ENCODE measurements at regions not wholly inside any gene's neighbourhood (a gene's known extent, or its start where the extent isn't known, plus 50 kb on each side); places are given as distances from the start of the nearest gene placed in this dataset.
A peak's percentile ranks its signal among the peaks of the same experiment; 100 is the strongest.

- no peaks in the 10 kb centered on the region for H3K36me3 ChIP-seq (ENCODE audit: control insufficient read depth, insufficient read depth, low read length)
- DNase-seq: peak; percentile 57
- no peak overlapping the region for H3K27ac Mint-ChIP-seq
- H3K36me3 Mint-ChIP-seq (ENCODE audit: low read depth): peaks cover 1% of the 10 kb centered on the region
- 100% methylated on average over 1 of the region's 2 CpGs for WGBS, 2 experiments (ENCODE audit: insufficient coverage in 1 of 2, insufficient read length in 1 of 2)
- peaks cover 7% of the 10 kb centered on the region for H3K9me3 Mint-ChIP-seq
- no peak overlapping the region for H3K27ac ChIP-seq (ENCODE audit: low read depth, low read length)
- no peak overlapping the region for H3K9ac ChIP-seq (ENCODE audit: extremely low read depth, low read length, poor library complexity, severe bottlenecking)
- H3K4me3 ChIP-seq (ENCODE audit: low read length): no peak overlapping the region
- H3K4me3 Mint-ChIP-seq: no peak overlapping the region
- no peaks in the 10 kb centered on the region for H3K9me3 ChIP-seq (ENCODE audit: control insufficient read depth, low read length)
- peaks cover 2% of the 10 kb centered on the region for H3K4me1 Mint-ChIP-seq
- TF ChIP-seq CTCF (conservative IDR thresholded peaks at IDR 0.05): peak; percentile 64
- H3K27me3 Mint-ChIP-seq (ENCODE audit: insufficient read depth): peaks cover 3% of the 10 kb centered on the region
- H3K27me3 ChIP-seq (ENCODE audit: control insufficient read depth, insufficient read depth, low read length, poor library complexity, severe bottlenecking): no peaks in the 10 kb centered on the region
- no peaks in the 10 kb centered on the region for H3K4me1 ChIP-seq (ENCODE audit: control insufficient read depth, insufficient read depth, low read length)
Measured at GRCh38 chr13:44031555-44031954, 151.9 kb downstream of the LACC1 start.

GRCh38 chr13:44032802-44033201 is 153.1 kb downstream of the LACC1 start:
- no peak overlapping the region for H3K4me3 Mint-ChIP-seq
- Histone ChIP-seq H3K4me3 (ENCODE audit: low read length) (no peak overlapping the region), H3K27ac (ENCODE audit: low read depth, low read length) (no peak overlapping the region), H3K9me3 (ENCODE audit: control insufficient read depth, low read length) (no peaks in the 10 kb centered on the region), H3K9ac (ENCODE audit: extremely low read depth, low read length, poor library complexity, severe bottlenecking) (no peak overlapping the region), H3K4me1 (ENCODE audit: control insufficient read depth, insufficient read depth, low read length) (no peaks in the 10 kb centered on the region), H3K36me3 (ENCODE audit: control insufficient read depth, insufficient read depth, low read length) (no peaks in the 10 kb centered on the region), H3K27me3 (ENCODE audit: control insufficient read depth, insufficient read depth, low read length, poor library complexity, severe bottlenecking) (no peaks in the 10 kb centered on the region)
- H3K4me1 Mint-ChIP-seq: peaks cover 2% of the 10 kb centered on the region
- H3K36me3 Mint-ChIP-seq (ENCODE audit: low read depth): peaks cover 1% of the 10 kb centered on the region
- no peak for DNase-seq
- H3K27ac Mint-ChIP-seq: no peak overlapping the region
- peaks cover 3% of the 10 kb centered on the region for H3K27me3 Mint-ChIP-seq (ENCODE audit: insufficient read depth)
- TF ChIP-seq CTCF (conservative IDR thresholded peaks at IDR 0.05): no peak
- WGBS, 2 experiments (ENCODE audit: insufficient coverage in 1 of 2, insufficient read length in 1 of 2): 75 to 92% methylated on average over 1 to 3 of the region's 3 CpGs
- H3K9me3 Mint-ChIP-seq: peaks cover 13% of the 10 kb centered on the region

GRCh38 chr13:44035400-44035799 is 155.7 kb downstream of the LACC1 start:
- H3K4me1 Mint-ChIP-seq: no peaks in the 10 kb centered on the region
- H3K27ac ChIP-seq (ENCODE audit: low read depth, low read length): no peak overlapping the region
- WGBS, 2 experiments (ENCODE audit: insufficient coverage in 1 of 2, insufficient read length in 1 of 2): 80 to 96% methylated on average over 1 of the region's 1 CpG
- no peaks in the 10 kb centered on the region for H3K27me3 Mint-ChIP-seq (ENCODE audit: insufficient read depth)
- no peak overlapping the region for H3K4me3 Mint-ChIP-seq
- H3K27me3 ChIP-seq (ENCODE audit: control insufficient read depth, insufficient read depth, low read length, poor library complexity, severe bottlenecking): no peaks in the 10 kb centered on the region
- H3K4me1 ChIP-seq (ENCODE audit: control insufficient read depth, insufficient read depth, low read length): no peaks in the 10 kb centered on the region
- no peak for TF ChIP-seq CTCF (conservative IDR thresholded peaks at IDR 0.05)
- no peaks in the 10 kb centered on the region for H3K36me3 ChIP-seq (ENCODE audit: control insufficient read depth, insufficient read depth, low read length)
- no peak overlapping the region for H3K4me3 ChIP-seq (ENCODE audit: low read length)
- no peak overlapping the region for H3K9ac ChIP-seq (ENCODE audit: extremely low read depth, low read length, poor library complexity, severe bottlenecking)
- no peak for DNase-seq
- H3K9me3 ChIP-seq (ENCODE audit: control insufficient read depth, low read length): no peaks in the 10 kb centered on the region
- H3K9me3 Mint-ChIP-seq: peaks cover 14% of the 10 kb centered on the region
- peaks cover 1% of the 10 kb centered on the region for H3K36me3 Mint-ChIP-seq (ENCODE audit: low read depth)
- no peak overlapping the region for H3K27ac Mint-ChIP-seq

Data from endodermal cell (in vitro differentiated cells).